DMS114 treated with DMSO at 0.1 percent for 48 hours (cell line): ENCODE measurements at regions not wholly inside any gene's neighbourhood (a gene's known extent, or its start where the extent isn't known, plus 50 kb on each side); places are given as distances from the start of the nearest gene placed in this dataset.
"Not testable (repeated sequence)": the region's sequence is repeated elsewhere in the genome, so short reads cannot be mapped to it uniquely, and the experiment has no call there.

ENCODE experiments used
- DNase-seq: peaks from one replicate; lab custom pipeline; 2025; ENCODE audit not compliant: unreplicated experiment; lab: John Stamatoyannopoulos, UW

- not testable (repeated sequence) for DNase-seq
Measured at GRCh38 chr6:58342287-58342686, 1024.9 kb downstream of the PRIM2 start.

- DNase-seq = not testable (repeated sequence)
Measured at GRCh38 chr6:58347534-58347933, 1030.1 kb downstream of the PRIM2 start.

GRCh38 chr6:58351619-58352018 lies 1034.2 kb downstream of the PRIM2 start:
- not testable (repeated sequence) for DNase-seq

- DNase-seq = not testable (repeated sequence)
Measured at GRCh38 chr6:58358452-58358851, 1041.0 kb downstream of the PRIM2 start.

DNA sequence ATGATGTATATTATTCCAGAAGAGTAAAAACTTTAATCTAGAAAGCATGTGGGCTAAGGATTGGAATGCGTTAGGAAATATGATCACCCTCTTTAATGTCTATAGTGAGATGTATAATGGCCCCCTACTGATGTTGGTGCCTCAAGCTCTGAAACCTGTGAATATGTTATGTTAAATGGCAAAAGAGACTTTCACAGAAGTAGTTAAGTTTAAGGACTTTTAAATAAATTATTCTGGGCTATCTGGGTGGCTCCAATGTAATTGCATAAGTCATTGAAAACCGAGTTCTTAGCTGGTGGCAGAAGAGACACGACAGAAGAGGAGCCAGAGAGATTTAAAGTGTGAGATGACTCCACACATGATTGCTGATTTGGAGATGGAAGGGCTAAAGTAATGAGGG lies 1048.4 kb downstream of the PRIM2 start:
- not testable (repeated sequence) for DNase-seq

- DNase-seq = not testable (repeated sequence)
Measured at GRCh38 chr6:58406659-58407058, 1089.2 kb downstream of the PRIM2 start.

DNA sequence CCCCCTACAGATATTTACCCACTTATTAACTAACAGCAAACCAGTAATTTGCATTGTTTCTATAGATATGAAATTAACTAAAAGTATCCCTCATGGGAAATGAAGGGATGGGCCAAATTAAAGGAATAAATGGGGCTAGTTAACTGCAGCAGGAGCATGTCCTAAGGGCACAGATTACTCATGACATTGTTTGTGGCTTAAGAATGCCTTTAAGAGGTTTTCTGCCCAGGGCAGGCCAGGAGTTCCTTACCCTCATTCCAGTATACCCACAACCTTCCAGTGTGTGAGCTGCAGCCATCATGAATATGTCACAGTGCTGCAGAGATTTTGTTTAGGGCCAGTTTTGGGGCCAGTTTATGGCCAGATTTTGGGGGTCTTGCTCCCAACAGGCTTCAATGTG lies 1101.9 kb downstream of the PRIM2 start:
- no peak for DNase-seq
